ENCODE measurements at regions not wholly inside any gene's neighbourhood (a gene's known extent, or its start where the extent isn't known, plus 50 kb on each side); places are given as distances from the start of the nearest gene placed in this dataset.

DNA sequence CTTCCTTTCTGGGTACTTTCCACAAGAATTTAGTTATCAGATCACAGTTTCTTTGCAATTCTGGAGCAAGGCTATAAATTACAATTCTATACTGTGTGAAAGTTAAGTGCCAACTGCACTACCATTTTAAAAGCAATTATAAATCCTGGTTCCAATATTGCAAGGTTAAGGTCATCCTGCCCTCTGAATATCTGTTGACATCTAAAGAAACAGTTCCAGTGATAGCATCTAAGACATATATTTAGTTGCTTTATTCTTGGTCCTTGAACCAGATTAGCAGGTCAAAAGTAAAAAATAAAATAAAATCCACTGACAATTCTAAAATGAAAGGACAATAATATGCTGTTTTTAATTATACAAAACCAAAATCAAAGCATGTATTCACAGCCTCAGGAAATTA is 334.2 kb downstream of the ATXN7L3B start:
- TF ChIP-seq ARNT (IDR thresholded peaks at IDR 0.05) (no peak), POLR2AphosphoS2 (IDR thresholded peaks at IDR 0.05; ENCODE audit: low read depth, low read length) (no peak), GZF1 (CRISPR knock-in tag; IDR thresholded peaks at IDR 0.05) (no peak)

All from HepG2 (cell line).